ENCODE measurements at regions not wholly inside any gene's neighbourhood (a gene's known extent, or its start where the extent isn't known, plus 50 kb on each side); places are given as distances from the start of the nearest gene placed in this dataset.

- WGBS (ENCODE audit: insufficient coverage, insufficient replicate concordance, low lambda C conversion rate, missing lambda C conversion rate) = 27% methylated on average over 8 of the region's 8 CpGs
- TF ChIP-seq HDAC2 (IDR thresholded peaks at IDR 0.05) (no peak), STAT1 (conservative IDR thresholded peaks at IDR 0.05) (no peak), HSF1 (IDR thresholded peaks at IDR 0.05; ENCODE audit: low read depth, low read length) (no peak), KDM1A (IDR thresholded peaks at IDR 0.05; ENCODE audit: borderline replicate concordance) (no peak), JUNB (IDR thresholded peaks at IDR 0.05) (no peak), HDAC6 (IDR thresholded peaks at IDR 0.05; ENCODE audit: unreplicated experiment) (no peak), YBX1 (IDR thresholded peaks at IDR 0.05) (no peak), DPF2 (IDR thresholded peaks at IDR 0.05) (no peak), ETV6 (conservative IDR thresholded peaks at IDR 0.05 in 1 of 2, IDR thresholded peaks at IDR 0.05 in 1 of 2; ENCODE audit: borderline replicate concordance in 1 of 2, low read depth in 1 of 2) (no peak), MYB (IDR thresholded peaks at IDR 0.05; ENCODE audit: borderline replicate concordance, low read depth, low read length) (no peak), CBFB (IDR thresholded peaks at IDR 0.05; ENCODE audit: low read depth) (no peak)
- Histone ChIP-seq H3K79me2 (ENCODE audit: control insufficient read depth, insufficient read depth, low read length) (no peaks in the 10 kb centered on the region), H3K4me3 (no peak overlapping the region), H3K4me1 (ENCODE audit: control insufficient read depth, insufficient read depth, low read length) (no peaks in the 10 kb centered on the region), H2AFZ (ENCODE audit: control insufficient read depth, low read depth, low read length) (no peak overlapping the region), H3K9ac (ENCODE audit: control insufficient read depth, insufficient read depth, low read length) (no peak overlapping the region), H3K9me3 (replicated peaks; ENCODE audit: control insufficient read depth, insufficient read depth, low read length) (no peaks in the 10 kb centered on the region), H3K27me3 (replicated peaks in 1 of 2; ENCODE audit: control insufficient read depth in 2 of 2, insufficient read depth in 2 of 2, low read length in 1 of 2) (no peaks in the 10 kb centered on the region; a peak in 2 of 4 replicates), H3K27ac (ENCODE audit: control insufficient read depth, insufficient read depth) (no peak overlapping the region), H3K36me3 (ENCODE audit: control insufficient read depth in 2 of 2, insufficient read depth in 2 of 2, low read length in 1 of 2) (no peaks in the 10 kb centered on the region), H4K20me1 (ENCODE audit: control insufficient read depth, insufficient read depth) (no peaks in the 10 kb centered on the region), H3K4me2 (ENCODE audit: control insufficient read depth, insufficient read depth) (no peak overlapping the region)
- POLR2A ChIA-PET = no interaction called here
- CTCF ChIA-PET = no interaction called here
- SMC1A ChIA-PET (ENCODE audit: uncharacterized antibody, unreplicated experiment) = no interaction called here
- intact Hi-C loops (cut with micrococcal nuclease; ENCODE audit: unreplicated experiment) (no loop called here), in situ Hi-C loops (cut with MboI) (no loop called here)
- BruUV-seq (replicated peaks) = no TSS peak
- RAD21 ChIA-PET (ENCODE audit: unreplicated experiment) = no interaction called here
- FAIRE-seq (no peak), ATAC-seq (no peak), DNase-seq (ENCODE audit: low read depth, low spot score) (no peak)
Observed at GRCh38 chr20:57040924-57041323, 225.5 kb downstream of the BMP7 start.
